ENCODE measurements at regions not wholly inside any gene's neighbourhood (a gene's known extent, or its start where the extent isn't known, plus 50 kb on each side); places are given as distances from the start of the nearest gene placed in this dataset.

GRCh38 chr13:86402500-86402899, 603.3 kb upstream of the SLITRK6 start:
- TF ChIP-seq CTCF (optimal IDR thresholded peaks at IDR 0.05 in 1 of 3, IDR thresholded peaks at IDR 0.05 in 1 of 3, conservative IDR thresholded peaks at IDR 0.05 in 1 of 3; ENCODE audit: extremely low read depth in 1 of 3, insufficient read depth in 2 of 3, low read length in 3 of 3) (no peak), EZH2 (IDR thresholded peaks at IDR 0.05; ENCODE audit: low read length) (no peak)
